Kidney epithelial cell (primary cell): ENCODE measurements at regions not wholly inside any gene's neighbourhood (a gene's known extent, or its start where the extent isn't known, plus 50 kb on each side); places are given as distances from the start of the nearest gene placed in this dataset.

ENCODE experiments used
- DNase-seq: peaks from one replicate; pipeline ENCODE4 v3.0.0-alpha.2; 2010; ENCODE audit warnings: low read depth
- H3K27me3 ChIP-seq: 2 replicates; pipeline ENCODE4 v1.6.0; 2011; ENCODE audit warnings: low read length; ENCODE audit not compliant: control insufficient read depth, insufficient read depth
- H3K36me3 ChIP-seq: 2 replicates; pipeline ENCODE4 v1.5.1; 2011; ENCODE audit warnings: low read length; ENCODE audit not compliant: control insufficient read depth, insufficient read depth
- H3K4me3 ChIP-seq: 2 replicates; pipeline ENCODE4 v1.5.1; 2011; ENCODE audit warnings: low read depth, mild to moderate bottlenecking, control low read depth, low read length
- CTCF ChIP-seq: IDR thresholded peaks from 2 replicates; pipeline ENCODE4 v1.5.1; 2011; ENCODE audit warnings: mild to moderate bottlenecking, moderate library complexity, low read length, control low read depth, inconsistent platforms; ENCODE audit not compliant: insufficient read depth, poor library complexity, severe bottlenecking

GRCh38 chr11:106474274-106474673, 396.8 kb downstream of the AASDHPPT start:
- Histone ChIP-seq H3K36me3 (no peaks in the 10 kb centered on the region), H3K4me3 (no peak overlapping the region), H3K27me3 (no peaks in the 10 kb centered on the region)
- no peak for DNase-seq
- no peak for TF ChIP-seq CTCF

- H3K36me3 ChIP-seq, result no peaks in the 10 kb centered on the region
- no peak for DNase-seq
- no peaks in the 10 kb centered on the region for H3K27me3 ChIP-seq
- no peak overlapping the region for H3K4me3 ChIP-seq
- TF ChIP-seq CTCF, result no peak
Observed at GRCh38 chr11:106475181-106475580, 397.7 kb downstream of the AASDHPPT start.

GRCh38 chr11:106477776-106478175, 400.3 kb downstream of the AASDHPPT start:
- no peak overlapping the region for H3K4me3 ChIP-seq
- H3K36me3 ChIP-seq, result no peaks in the 10 kb centered on the region
- no peaks in the 10 kb centered on the region for H3K27me3 ChIP-seq
- no peak for TF ChIP-seq CTCF
- DNase-seq, result no peak

- H3K4me3 ChIP-seq, result no peak overlapping the region
- DNase-seq, result no peak
- no peak for TF ChIP-seq CTCF
- no peaks in the 10 kb centered on the region for H3K27me3 ChIP-seq
- H3K36me3 ChIP-seq, result no peaks in the 10 kb centered on the region
Observed at GRCh38 chr11:106479646-106480045, 402.2 kb downstream of the AASDHPPT start.

GRCh38 chr11:106480581-106481190, 403.2 kb downstream of the AASDHPPT start:
- Histone ChIP-seq H3K4me3 (no peak overlapping the region), H3K27me3 (no peaks in the 10 kb centered on the region), H3K36me3 (no peaks in the 10 kb centered on the region)
- no peak for TF ChIP-seq CTCF
- no peak for DNase-seq
